ENCODE measurements at regions not wholly inside any gene's neighbourhood (a gene's known extent, or its start where the extent isn't known, plus 50 kb on each side); places are given as distances from the start of the nearest gene placed in this dataset.

GRCh38 chr22:26994801-26995200, 337.4 kb downstream of the MIAT start:
- intact Hi-C loops (cut with DNase I): no loop called here
- TF ChIP-seq CTCF (IDR thresholded peaks at IDR 0.05): no peak
- H3K9me3 ChIP-seq: no peaks in the 10 kb centered on the region
- H3K4me3 ChIP-seq: no peak overlapping the region
- H3K4me1 ChIP-seq: no peaks in the 10 kb centered on the region
- H3K27ac ChIP-seq: no peak overlapping the region
- DNase-seq (ENCODE audit: low spot score in 2 of 2): no peak
- no peaks in the 10 kb centered on the region for H3K36me3 ChIP-seq
- H3K27me3 ChIP-seq: no peaks in the 10 kb centered on the region

GRCh38 chr22:26995235-26995634, 337.8 kb downstream of the MIAT start:
- H3K36me3 ChIP-seq: no peaks in the 10 kb centered on the region
- intact Hi-C loops (cut with DNase I): no loop called here
- H3K27me3 ChIP-seq: no peaks in the 10 kb centered on the region
- TF ChIP-seq CTCF (IDR thresholded peaks at IDR 0.05): no peak
- H3K9me3 ChIP-seq: no peaks in the 10 kb centered on the region
- H3K27ac ChIP-seq: no peak overlapping the region
- H3K4me1 ChIP-seq: no peaks in the 10 kb centered on the region
- DNase-seq (ENCODE audit: low spot score in 2 of 2): no peak
- H3K4me3 ChIP-seq: no peak overlapping the region

GRCh38 chr22:26996154-26996553, 338.8 kb downstream of the MIAT start:
- no peak for DNase-seq (ENCODE audit: low spot score in 2 of 2)
- no peaks in the 10 kb centered on the region for H3K27me3 ChIP-seq
- no peak for TF ChIP-seq CTCF (IDR thresholded peaks at IDR 0.05)
- no peaks in the 10 kb centered on the region for H3K9me3 ChIP-seq
- intact Hi-C loops (cut with DNase I): no loop called here
- H3K27ac ChIP-seq: no peak overlapping the region
- no peaks in the 10 kb centered on the region for H3K36me3 ChIP-seq
- no peak overlapping the region for H3K4me3 ChIP-seq
- no peaks in the 10 kb centered on the region for H3K4me1 ChIP-seq

- intact Hi-C loops (cut with DNase I): no loop called here
- H3K27ac ChIP-seq: no peak overlapping the region
- no peak for DNase-seq (ENCODE audit: low spot score in 2 of 2)
These were observed 340.7 kb downstream of the MIAT start for GRCh38 chr22:26998129-26998528.

GRCh38 chr22:26998716-26999115, 341.3 kb downstream of the MIAT start:
- H3K4me1 ChIP-seq: no peaks in the 10 kb centered on the region
- no peaks in the 10 kb centered on the region for H3K9me3 ChIP-seq
- H3K4me3 ChIP-seq: no peak overlapping the region
- intact Hi-C loops (cut with DNase I): no loop called here
- no peak overlapping the region for H3K27ac ChIP-seq
- no peaks in the 10 kb centered on the region for H3K27me3 ChIP-seq
- no peak for TF ChIP-seq CTCF (IDR thresholded peaks at IDR 0.05)
- H3K36me3 ChIP-seq: no peaks in the 10 kb centered on the region
- no peak for DNase-seq (ENCODE audit: low spot score in 2 of 2)

More at GRCh38 chr22:26998129-26998528, 340.7 kb downstream of the MIAT start:
- Histone ChIP-seq H3K9me3 (no peaks in the 10 kb centered on the region), H3K4me3 (no peak overlapping the region), H3K36me3 (no peaks in the 10 kb centered on the region), H3K27me3 (no peaks in the 10 kb centered on the region), H3K4me1 (no peaks in the 10 kb centered on the region)
- no peak for TF ChIP-seq CTCF (IDR thresholded peaks at IDR 0.05)

- no peaks in the 10 kb centered on the region for H3K27me3 ChIP-seq
- DNase-seq (ENCODE audit: low spot score in 2 of 2): no peak
- no peaks in the 10 kb centered on the region for H3K4me1 ChIP-seq
- no peaks in the 10 kb centered on the region for H3K36me3 ChIP-seq
- no peak overlapping the region for H3K27ac ChIP-seq
- H3K9me3 ChIP-seq: no peaks in the 10 kb centered on the region
- no peak overlapping the region for H3K4me3 ChIP-seq
- intact Hi-C loops (cut with DNase I): no loop called here
- TF ChIP-seq CTCF (IDR thresholded peaks at IDR 0.05): no peak
These were observed 345.9 kb downstream of the MIAT start for GRCh38 chr22:27003297-27003696.
